Panc1 (cell line): ENCODE measurements at regions not wholly inside any gene's neighbourhood (a gene's known extent, or its start where the extent isn't known, plus 50 kb on each side); places are given as distances from the start of the nearest gene placed in this dataset.

Experiments
- ATAC-seq: fragments of 200-7000 bp; cut with Tn5 transposase; 2 replicates; pipeline ENCODE4 v1.9.1; 2020; ENCODE audit warnings: mild to moderate bottlenecking, moderate library complexity
- BruUV-seq: library from RNA; stranded (reverse); fragments of 400-500 nt; replicated peaks from 2 replicates; lab custom pipeline; 2021; lab: Mats Ljungman, UMichigan
- CTCF ChIA-PET: fragments of 300-600 bp; sonication (Branson Sonifier 250); formaldehyde crosslinking; loops from one replicate; lab custom pipeline; 2022; ENCODE audit warnings: antibody characterized with exemption; lab: Charles Lee
- POLR2A ChIA-PET: fragments of 300-600 bp; sonication (Branson Sonifier 250); formaldehyde crosslinking; loops from one replicate; lab custom pipeline; 2022; ENCODE audit warnings: antibody characterized with exemption; lab: Charles Lee
- DNase-seq: peaks from one replicate; pipeline ENCODE4 v3.0.0-alpha.2; 2010; ENCODE audit warnings: low read depth, low spot score
- H3K27ac ChIP-seq: 2 replicates; pipeline ENCODE4 v1.5.1; 2011; ENCODE audit warnings: mild to moderate bottlenecking, low read length, inconsistent platforms
- H3K27me3 ChIP-seq: fragments of 200-500 bp; sonication (Bioruptor generic); 2 replicates; pipeline ENCODE4 v1.6.0; 2014; ENCODE audit warnings: low read length, inconsistent platforms; ENCODE audit not compliant: control insufficient read depth, insufficient read depth
- H3K36me3 ChIP-seq: fragments of 200-500 bp; sonication (Bioruptor generic); 2 replicates; pipeline ENCODE4 v1.5.1; 2014; ENCODE audit warnings: inconsistent platforms, mild to moderate bottlenecking, low read length, moderate library complexity; ENCODE audit not compliant: control insufficient read depth, insufficient read depth
- H3K4me1 ChIP-seq: 2 replicates; pipeline ENCODE4 v1.5.1; 2011; ENCODE audit warnings: inconsistent platforms, mild to moderate bottlenecking, low read length, moderate library complexity; ENCODE audit not compliant: control insufficient read depth, insufficient read depth
- H3K4me3 ChIP-seq, 2 experiments: 2 replicates each; pipeline ENCODE4 v1.5.1; 2011 to 2012; ENCODE audit warnings: low read depth in 2 of 2, low read length in 2 of 2, mild to moderate bottlenecking in 2 of 2, inconsistent platforms in 1 of 2, moderate library complexity in 1 of 2
- H3K9me3 ChIP-seq: fragments of 200-500 bp; sonication (Bioruptor generic); 2 replicates; pipeline ENCODE4 v1.5.1; 2014; ENCODE audit warnings: low read depth, mild to moderate bottlenecking, inconsistent platforms, low read length, moderate library complexity; ENCODE audit not compliant: control insufficient read depth, insufficient read depth
- CTCF ChIP-seq: fragments of 450-650 bp; IDR thresholded peaks from 2 replicates; pipeline ENCODE4 v1.5.1; 2017; ENCODE audit warnings: mild to moderate bottlenecking
- POLR2AphosphoS5 ChIP-seq: IDR thresholded peaks from 2 replicates; pipeline ENCODE4 v1.6.1; 2012; ENCODE audit warnings: mild to moderate bottlenecking, low read depth, low read length, moderate library complexity
- REST ChIP-seq, 2 experiments: IDR thresholded peaks; 2 replicates each; pipeline ENCODE4 v1.6.1; 2011 to 2012; ENCODE audit warnings: low read depth in 2 of 2, control low read depth in 1 of 2, low read length in 1 of 2, mild to moderate bottlenecking in 1 of 2, moderate library complexity in 1 of 2; ENCODE audit not compliant: insufficient read depth in 1 of 2
- SIN3A ChIP-seq: IDR thresholded peaks from 2 replicates; pipeline ENCODE4 v1.6.1; 2012; ENCODE audit warnings: low read depth, mild to moderate bottlenecking, low read length, moderate library complexity, borderline replicate concordance; ENCODE audit not compliant: insufficient read depth
- TCF7L2 ChIP-seq: IDR thresholded peaks from 2 replicates; pipeline ENCODE4 v1.6.1; 2011; ENCODE audit warnings: mild to moderate bottlenecking, low read depth, low read length, inconsistent platforms
- in situ Hi-C: cut with HindIII; loops from 2 replicates; pipeline ENCODE4 v1.10.0; 2016; ENCODE audit warnings: low sequenced_read_pairs, low pct_unique_long_range_greater_than_20kb
- intact Hi-C: fragments of 100-400 bp; cut with micrococcal nuclease; formaldehyde crosslinking; loops from one replicate; pipeline ENCODE4 v1.10.0; 2022; ENCODE audit not compliant: unreplicated experiment

GRCh38 chr2:70374616-70375015 lies 72.7 kb upstream of the FAM136A start:
- BruUV-seq = no TSS peak
- ChIA-PET CTCF (no interaction called here), POLR2A (no interaction called here)
- H3K27me3 ChIP-seq = no peaks in the 10 kb centered on the region
- no peaks in the 10 kb centered on the region for H3K36me3 ChIP-seq
- no peak for DNase-seq
- no peak for ATAC-seq
- in situ Hi-C loops (no loop called here), intact Hi-C loops (no loop called here)
- no peak overlapping the region for H3K4me3 ChIP-seq
- no peak overlapping the region for H3K27ac ChIP-seq
- no peaks in the 10 kb centered on the region; the same call in 1 of the 2 replicates for H3K9me3 ChIP-seq
- no peaks in the 10 kb centered on the region for H3K4me1 ChIP-seq
- no peak for TF ChIP-seq CTCF
- TF ChIP-seq POLR2AphosphoS5 = no peak
- TF ChIP-seq TCF7L2 = no peak
- no peak for TF ChIP-seq REST (IDR thresholded peaks at IDR 0.05; ENCODE audit: insufficient read depth in 1 of 2, low read depth in 2 of 2, low read length in 1 of 2)
- no peak for TF ChIP-seq SIN3A

- no peak for ATAC-seq
- intact Hi-C loops (no loop called here), in situ Hi-C loops (no loop called here)
- Histone ChIP-seq H3K9me3 (no peaks in the 10 kb centered on the region; the same call in 1 of the 2 replicates), H3K36me3 (no peaks in the 10 kb centered on the region), H3K4me3 (no peak overlapping the region), H3K27me3 (no peaks in the 10 kb centered on the region), H3K4me1 (no peaks in the 10 kb centered on the region), H3K27ac (no peak overlapping the region)
- no peak for DNase-seq
- BruUV-seq = no TSS peak
- no peak for TF ChIP-seq REST (IDR thresholded peaks at IDR 0.05; ENCODE audit: insufficient read depth in 1 of 2, low read depth in 2 of 2, low read length in 1 of 2)
- TF ChIP-seq SIN3A = no peak
- TF ChIP-seq POLR2AphosphoS5 = no peak
- TF ChIP-seq CTCF = no peak
- TF ChIP-seq TCF7L2 = no peak
- ChIA-PET POLR2A (no interaction called here), CTCF (no interaction called here)
Measured at GRCh38 chr2:70371753-70372152, 69.9 kb upstream of the FAM136A start.
